ENCODE measurements at regions not wholly inside any gene's neighbourhood (a gene's known extent, or its start where the extent isn't known, plus 50 kb on each side); places are given as distances from the start of the nearest gene placed in this dataset.

DNA sequence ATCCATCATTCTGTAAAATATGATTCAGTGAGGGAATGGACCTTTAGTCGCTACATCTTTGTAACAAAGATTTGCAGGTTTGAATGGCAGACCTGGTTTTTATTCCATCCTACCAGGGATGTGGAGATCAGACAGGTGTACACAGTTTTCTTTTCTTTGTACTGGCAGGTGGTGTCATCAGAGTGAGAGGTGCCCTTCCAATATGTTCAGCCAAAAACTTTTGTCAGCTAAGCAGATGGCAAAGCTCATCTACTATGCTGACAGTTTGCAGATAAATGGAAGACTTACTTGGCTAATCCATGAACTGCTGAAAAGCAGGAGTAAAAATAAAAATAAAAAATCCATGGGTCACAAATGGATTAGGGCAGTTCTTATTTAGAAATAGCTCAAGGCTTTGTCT is 185.5 kb upstream of the DOK6 start:
- DNase-seq (ENCODE audit: low spot score in 2 of 2) (no peak), FAIRE-seq (no peak)

DNA sequence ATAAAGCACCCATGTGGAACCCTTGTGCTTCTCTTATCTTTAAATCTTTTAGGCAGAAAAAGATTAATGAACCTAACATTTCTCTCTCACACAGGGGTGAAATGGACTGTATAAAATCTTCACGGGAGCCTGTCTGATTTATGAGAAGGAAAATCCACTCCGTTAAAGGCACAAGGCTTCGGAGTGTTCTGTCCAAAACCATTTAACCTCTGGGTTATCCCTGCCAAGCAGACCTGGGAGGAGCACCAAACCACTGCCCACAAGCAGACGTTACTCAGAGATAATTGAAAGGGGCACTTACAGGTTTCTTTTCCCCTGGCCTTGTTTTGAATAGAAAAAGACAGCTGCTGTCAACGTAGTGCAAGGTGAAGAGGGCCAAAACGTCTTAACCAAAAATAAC is 184.4 kb upstream of the DOK6 start:
- DNase-seq (ENCODE audit: low spot score in 2 of 2) (no peak), FAIRE-seq (no peak)

DNA sequence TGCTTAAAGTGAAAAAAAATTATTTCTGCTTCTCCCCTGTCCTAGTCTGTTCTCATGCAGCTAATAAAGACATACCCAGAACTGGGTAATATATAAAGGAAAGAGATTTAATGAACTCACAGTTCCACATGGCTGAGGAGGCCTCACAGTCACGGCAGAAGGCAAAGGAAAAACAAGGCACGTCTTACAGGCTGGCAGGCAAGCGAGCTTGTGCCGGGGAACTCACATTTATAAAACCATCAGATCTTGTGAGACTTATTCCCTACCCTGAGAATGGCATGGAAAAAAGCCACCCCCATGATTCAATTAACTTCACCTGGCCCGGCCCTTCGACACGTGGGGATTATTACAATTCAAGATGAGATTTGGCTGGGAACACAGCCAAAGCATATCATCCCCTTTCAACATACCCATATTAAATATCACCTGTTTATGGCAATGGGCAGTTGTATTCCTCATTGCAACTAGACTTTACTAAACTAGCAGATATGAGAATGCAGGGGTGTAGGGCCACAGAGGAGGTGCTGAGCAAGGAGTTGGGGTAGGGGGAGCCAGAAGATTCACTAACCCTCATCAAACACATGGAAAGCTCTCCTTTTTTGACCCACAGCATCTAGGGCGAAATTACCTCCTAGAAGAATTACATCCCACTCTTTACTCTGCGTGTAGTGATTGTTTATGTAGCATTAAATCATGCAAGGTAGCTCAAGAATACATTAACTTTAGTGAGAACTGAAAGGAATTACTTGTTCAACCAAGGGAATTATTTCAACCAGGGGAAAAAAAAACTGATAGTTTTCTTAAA is 183.3 kb upstream of the DOK6 start:
- FAIRE-seq (no peak), DNase-seq (ENCODE audit: low spot score in 2 of 2) (no peak)

DNA sequence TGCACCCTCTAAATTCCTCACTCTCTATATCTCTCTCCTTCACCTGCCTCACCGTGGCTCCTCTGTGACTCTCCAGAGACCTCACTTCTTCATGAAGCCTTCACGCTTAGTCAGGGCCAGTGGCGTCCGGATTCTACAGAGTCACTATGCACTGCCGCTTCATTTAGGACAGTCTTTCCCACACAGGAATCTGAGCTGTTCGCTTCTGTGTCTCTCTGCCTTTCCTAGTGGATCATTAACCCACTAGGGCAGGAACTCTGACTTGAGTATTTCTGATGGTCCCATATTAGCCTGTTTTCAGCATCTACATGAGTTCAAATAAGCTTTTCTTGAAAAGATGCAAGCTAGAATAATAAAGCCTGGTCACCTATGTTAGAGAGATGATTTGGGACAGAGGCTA is 180.2 kb upstream of the DOK6 start:
- FAIRE-seq (no peak), DNase-seq (ENCODE audit: low spot score in 2 of 2) (no peak)

DNA sequence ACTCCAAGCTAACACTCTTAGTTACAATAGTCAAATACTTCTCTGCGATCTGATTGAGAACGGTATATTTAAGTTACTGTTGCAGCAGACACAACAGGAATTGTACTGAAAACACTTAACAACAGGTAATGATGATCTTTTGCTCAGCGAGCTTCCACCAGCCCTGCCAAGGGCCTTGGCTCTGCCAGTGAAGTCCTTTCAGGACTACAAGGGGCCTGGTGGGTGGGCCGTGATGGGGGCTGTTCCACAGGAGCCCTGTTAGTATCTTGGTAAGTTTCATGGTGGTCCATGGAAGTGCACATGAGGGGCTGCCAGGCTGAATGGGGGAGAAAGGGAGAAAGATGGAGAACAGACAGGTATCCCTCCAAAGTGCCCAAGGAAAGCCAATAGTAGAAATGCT is 178.6 kb upstream of the DOK6 start:
- DNase-seq (ENCODE audit: low spot score in 2 of 2), result no peak
- FAIRE-seq, result no peak

DNA sequence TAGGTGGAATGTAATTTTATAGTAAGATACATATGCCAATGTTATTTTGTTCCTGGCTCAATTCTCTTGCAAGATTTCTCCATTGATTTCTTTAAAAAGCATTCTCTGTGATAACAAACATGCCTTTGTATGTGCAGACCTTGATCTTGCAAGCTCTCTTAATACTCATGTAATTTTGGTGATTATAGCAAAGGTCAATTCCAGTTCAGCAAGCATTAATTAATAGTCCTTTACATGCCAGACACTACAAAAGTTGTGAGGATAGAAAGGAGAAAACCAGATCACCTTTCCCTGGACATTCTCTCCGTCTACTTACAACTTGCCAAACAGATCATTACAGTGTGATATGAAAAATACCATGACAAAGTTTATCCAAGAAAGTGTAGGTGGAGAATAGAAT is 173.7 kb upstream of the DOK6 start:
- no peak for DNase-seq (ENCODE audit: low spot score in 2 of 2)
- no peak for FAIRE-seq

DNA sequence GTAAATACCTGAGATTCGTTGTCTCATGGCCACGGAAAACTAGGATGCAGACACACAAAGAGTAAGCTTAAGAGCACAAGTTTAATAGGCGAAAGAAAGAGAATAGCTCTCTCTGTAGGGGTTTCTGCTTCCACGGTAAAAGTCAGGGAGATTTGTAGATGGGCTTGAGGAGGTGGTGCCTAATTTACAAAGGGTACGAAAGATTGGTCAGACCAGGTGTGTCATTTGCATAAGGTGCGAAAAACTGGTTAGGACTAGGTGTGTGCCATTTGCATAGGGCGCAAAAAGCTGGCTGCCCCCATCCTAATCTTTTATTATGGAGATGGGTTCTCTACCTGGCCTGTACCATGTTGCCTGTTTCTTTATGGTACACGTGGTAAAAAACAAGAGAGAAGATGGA is 170.5 kb upstream of the DOK6 start:
- FAIRE-seq, result no peak
- no peak for DNase-seq (ENCODE audit: low spot score in 2 of 2)

DNA sequence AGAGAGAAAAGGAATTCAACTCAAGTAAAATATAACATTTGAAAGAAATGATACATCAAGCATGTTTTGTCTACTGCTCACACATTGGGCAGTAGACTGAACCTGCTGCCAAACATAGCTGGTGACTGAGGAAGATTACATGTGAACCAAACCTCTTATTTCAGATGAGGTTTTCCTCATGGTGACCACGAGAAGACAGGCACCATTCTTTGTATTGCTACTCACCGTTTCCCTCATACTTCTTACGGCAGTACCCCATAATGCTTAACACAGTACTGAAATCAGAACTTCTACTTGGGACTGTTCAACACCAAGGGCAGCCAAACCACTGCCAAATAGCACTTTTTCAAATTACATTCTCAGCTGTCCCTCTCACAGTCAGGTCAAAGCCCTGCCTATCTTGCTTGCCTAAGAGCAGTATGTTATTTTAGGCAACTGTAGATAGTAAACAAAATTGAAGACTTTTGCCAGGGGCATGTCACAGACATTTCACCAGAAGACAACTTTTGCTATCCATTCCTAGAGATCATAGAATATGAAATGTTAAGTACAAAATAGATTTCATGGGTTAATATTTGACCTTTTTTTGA is 167.1 kb upstream of the DOK6 start:
- DNase-seq (ENCODE audit: low spot score in 2 of 2), result no peak
- no peak for FAIRE-seq

DNA sequence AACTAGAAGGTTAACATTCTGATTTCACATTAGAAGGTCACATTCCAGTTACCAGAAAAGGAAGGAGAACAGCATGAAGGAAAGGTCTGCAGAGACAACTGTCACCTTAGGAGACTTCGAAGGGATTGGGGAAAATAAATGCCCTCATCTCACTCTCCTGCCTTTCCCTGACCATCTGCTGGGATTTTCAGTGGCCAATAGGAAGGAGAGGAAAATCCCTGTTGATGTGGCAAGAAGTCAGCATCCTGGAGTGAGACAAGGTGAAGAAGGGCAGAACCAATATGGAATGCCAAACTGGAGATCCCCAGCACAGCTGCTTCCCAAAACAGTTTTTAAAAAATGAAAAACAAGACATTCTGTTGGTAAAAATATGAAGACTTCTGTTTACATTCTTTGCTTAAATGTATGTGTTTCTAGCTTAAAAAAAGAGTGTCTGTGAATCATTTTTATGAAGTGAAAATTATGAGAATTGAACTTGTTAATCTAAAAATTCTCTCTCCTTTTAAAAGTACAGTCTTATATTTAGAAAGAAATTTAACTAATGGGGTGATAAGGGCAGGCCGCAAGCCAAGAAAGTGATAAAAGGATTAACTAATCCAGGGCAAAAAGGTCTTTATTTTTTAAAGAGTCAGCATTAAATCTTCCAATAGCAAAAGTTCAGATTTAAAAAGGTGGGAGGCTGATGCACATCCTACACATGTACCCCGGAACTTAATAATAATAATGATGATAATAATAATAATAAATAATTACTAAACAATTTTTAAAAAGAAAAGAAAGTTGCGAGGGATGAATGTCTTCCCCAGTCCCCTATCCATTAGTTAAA is 160.6 kb upstream of the DOK6 start:
- DNase-seq (ENCODE audit: low spot score in 2 of 2) (no peak), FAIRE-seq (no peak)

DNA sequence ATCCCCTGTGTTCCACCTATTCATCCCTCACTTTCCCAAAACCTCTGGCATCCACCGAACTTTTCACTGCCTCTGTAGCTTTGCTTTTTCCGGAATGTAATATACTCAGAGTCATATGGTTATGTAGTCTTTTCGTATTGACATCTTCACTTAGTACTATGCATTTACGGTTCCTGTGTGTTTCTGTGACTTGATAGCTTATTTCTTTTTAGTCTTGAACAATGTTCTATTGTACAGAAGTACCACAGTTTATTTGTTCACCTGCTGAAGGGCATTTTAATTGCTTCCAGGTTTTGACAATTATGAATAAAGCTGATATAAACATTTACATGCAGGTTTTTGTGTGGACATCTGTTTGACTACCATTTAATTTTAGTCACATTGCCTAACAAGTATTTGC is 154.7 kb upstream of the DOK6 start:
- FAIRE-seq (no peak), DNase-seq (ENCODE audit: low spot score in 2 of 2) (no peak)

DNA sequence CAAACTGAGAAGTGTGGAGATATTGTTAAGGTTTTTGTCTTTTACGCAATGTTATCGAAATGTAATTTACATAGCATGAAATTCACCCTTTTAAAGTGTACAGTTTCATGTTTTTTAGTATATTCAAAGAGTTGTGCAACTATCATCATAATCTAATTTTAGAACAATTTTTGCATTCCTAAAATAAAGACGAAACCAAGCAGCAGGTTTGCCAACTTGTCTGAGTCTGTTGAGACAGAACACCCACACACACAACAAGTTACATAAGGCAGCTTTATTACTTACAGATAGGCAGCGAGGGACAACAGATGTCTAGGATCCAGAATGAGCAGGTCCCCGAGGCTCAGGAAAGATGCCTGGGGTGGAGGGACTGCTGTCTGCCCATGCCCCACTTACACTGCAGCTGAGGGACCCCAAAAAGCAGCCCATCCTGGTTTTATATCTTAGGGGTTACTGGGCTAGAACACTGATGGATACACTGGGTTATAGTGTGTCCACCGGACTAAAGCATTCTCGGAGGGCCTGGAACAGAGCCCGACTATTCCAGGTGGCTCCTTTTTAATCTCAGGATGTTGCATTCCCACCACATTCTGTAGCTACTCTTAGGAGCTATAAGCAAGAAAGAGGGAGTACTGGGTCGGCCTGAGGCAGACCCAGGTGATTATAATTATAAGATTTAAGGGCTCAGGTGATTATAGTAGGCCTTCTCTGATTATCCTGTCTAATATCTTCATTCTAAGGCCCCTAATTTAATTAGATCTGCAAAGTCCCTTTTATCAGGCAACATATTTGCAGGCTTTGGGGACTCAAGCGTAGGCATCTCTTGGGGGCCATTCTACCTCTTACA is 150.2 kb upstream of the DOK6 start:
- FAIRE-seq (no peak), DNase-seq (ENCODE audit: low spot score in 2 of 2) (no peak)

DNA sequence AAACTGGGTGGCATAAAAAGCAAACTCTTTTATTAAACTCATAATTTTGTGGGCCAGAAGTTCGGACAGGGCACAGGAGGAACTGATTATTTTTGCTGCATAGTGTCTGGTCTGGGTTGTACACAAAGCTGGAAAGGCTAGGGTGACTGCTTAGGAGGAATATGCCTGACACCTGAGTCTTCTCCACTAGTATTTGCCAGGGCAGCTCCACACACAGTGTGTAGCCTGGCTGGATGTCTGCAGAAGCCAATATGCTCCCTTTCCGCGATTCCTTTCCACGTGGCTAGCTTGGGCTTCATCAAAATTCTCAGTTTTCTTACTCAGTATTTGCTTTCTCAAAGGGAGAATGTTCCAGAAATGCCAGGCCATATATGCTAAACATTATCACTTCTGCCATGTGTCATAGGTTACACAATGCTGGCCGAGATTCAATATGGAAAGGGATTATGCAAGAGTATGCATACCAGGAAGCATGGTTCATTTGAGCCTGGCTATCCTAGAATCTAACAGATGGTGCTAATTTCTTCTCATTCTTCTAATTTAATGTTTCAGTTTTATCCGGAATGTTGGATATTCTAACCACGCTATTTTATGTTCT is 142.7 kb upstream of the DOK6 start:
- FAIRE-seq (no peak), DNase-seq (ENCODE audit: low spot score in 2 of 2) (no peak)

DNA sequence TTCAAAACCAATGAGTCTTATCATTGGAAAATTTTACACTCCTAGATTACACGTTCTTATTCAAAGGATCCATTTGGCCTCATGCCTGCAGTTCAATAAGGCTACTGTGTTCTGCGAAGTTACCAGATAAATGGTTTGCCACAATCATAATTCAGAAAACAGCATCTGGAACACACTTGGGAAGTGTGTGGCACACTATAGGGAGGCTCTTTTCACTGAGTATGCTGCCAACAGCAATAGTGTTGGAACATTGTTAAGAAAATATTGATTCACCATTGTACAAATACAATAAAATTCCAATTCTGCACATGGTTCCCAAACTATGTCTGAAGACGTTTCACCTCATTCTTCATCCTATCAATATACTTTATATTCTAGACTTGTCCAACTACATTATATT is 141.4 kb upstream of the DOK6 start:
- no peak for FAIRE-seq

DNA sequence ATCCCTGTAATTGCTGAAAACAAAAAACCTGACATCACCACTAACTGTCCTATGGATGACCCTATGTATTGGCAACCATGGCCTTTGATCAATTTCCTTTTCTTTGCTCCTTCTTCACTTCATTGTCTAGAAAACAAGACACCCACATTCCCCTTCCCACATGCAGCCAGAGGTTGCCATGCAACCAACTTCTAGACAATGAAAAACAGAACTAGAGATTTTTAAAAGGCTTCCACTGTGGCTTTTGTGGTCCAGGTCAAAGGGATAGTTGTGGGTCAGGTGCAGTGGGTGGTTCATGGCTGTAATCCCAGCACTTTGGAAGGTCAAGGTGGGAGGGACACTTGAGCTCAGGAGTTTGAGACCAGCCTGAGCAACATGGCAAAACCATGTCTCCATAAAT is 139.3 kb upstream of the DOK6 start:
- FAIRE-seq (no peak), DNase-seq (ENCODE audit: low spot score in 2 of 2) (no peak)

More for the DNA sequence above, 141.4 kb upstream of the DOK6 start:
- no peak for DNase-seq (ENCODE audit: low spot score in 2 of 2)

DNA sequence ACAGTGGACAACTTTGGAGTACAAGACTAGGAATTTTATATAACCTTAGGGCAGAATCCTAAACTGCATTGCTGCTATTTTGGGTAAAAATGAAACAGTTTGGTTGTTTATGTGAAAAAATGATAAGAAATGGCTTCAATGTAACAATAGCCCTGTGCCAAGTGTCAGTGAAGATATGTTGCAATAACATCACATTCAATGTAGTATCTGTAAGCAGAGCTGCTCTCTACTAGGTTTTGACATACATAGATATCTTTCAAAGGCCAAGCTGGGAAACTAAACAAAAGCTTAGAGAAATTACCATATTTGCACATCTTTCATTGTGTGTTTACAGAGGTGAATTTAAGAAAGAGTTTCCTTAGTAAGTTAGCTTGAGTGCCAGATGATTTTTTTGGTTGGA is 135.0 kb upstream of the DOK6 start:
- DNase-seq (ENCODE audit: low spot score in 2 of 2) (no peak), FAIRE-seq (no peak)

DNA sequence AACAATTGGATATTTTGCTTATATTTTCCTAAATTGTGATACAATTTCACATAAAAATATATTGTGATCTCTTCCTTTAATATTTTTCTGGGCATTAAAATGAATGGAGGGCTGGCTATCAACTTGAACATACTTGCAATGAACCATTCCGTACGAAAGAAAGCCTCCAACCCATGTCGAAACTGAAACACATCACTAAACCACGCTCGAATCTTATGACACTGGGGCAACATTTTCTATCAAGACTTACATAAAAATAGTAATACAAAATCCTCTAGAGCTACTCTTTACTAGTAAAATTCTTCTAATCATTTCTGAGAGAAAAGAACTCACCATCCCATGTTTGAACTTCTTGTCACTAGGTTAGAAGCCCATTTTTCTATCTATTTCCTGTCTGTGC is 132.8 kb upstream of the DOK6 start:
- no peak for DNase-seq (ENCODE audit: low spot score in 2 of 2)
- FAIRE-seq, result no peak

DNA sequence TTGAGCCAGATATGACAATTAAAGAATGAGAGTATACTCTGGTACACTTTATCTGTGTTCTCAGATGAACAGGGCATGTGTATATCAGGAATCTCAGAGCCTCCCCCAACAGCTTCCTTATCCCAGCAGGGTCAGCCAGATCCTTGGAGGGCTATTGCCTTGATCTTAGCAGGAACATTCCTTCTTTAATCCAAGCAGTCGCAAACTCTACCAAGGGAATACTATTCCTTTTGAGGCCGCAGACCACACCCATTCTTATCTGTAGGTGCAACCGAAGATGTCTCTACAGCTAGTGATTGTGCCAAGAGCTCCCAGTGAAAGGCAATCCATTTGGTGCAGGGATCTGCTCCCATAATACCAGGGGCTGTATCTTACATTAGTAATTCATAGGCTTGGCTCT is 118.3 kb upstream of the DOK6 start:
- FAIRE-seq, result no peak
- no peak for DNase-seq (ENCODE audit: low spot score in 2 of 2)

DNA sequence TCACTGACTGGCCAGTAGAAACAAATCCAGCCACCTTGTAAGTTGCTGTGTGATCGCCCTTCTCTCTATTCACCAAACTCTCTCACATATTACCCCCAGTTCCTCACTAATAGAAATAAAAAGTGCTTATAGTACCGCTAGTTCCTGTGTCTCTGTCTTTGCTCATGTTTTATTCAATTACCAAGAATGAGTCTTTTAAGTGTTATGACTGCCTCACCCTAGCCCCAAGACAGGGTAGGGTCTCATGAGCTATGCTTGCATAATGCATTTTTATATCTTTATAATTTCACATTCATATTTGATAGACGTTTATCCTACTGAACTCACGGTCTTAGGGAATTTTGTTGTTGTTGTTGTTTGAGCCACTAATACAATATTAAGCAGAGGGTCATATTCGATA is 109.6 kb upstream of the DOK6 start:
- no peak for DNase-seq (ENCODE audit: low spot score in 2 of 2)
- no peak for FAIRE-seq

DNA sequence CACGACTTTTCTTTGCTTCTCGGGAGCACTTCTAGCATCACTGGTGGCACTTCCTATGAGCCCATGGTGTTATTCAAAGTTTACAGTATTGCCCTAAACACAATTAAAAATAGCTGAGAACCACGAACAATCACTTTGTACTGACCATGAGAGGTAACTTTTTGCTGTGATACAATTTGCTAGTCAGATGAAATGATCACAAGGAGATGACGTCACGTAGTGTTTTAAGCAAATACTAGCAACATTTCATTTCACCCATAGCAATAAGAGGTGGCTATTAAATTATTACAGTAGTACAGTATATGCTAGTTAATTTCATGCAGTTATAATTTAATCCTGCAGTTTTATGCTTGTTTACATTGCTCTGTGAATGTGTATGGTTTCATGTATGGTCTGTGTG is 108.9 kb upstream of the DOK6 start:
- no peak for DNase-seq (ENCODE audit: low spot score in 2 of 2)
- no peak for FAIRE-seq

DNA sequence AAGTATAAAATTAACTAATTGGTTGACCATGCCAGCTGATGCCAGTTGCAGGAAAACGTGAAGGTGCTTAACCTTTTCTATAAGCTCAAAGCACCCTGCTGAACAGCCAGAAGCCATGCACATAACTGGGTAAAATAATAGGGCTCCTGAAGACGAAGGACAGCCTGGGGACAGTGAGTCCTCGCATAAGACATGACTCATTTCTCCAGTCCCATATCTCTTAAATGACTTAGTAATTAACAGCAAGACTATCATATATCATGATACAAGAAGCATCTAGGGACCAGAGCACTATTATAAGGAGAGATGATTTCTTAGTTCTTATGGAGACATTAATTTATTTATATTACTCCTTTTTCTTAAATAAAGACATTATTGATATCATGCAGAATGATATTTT is 100.5 kb upstream of the DOK6 start:
- no peak for DNase-seq (ENCODE audit: low spot score in 2 of 2)
- FAIRE-seq, result no peak
